Small intestine (tissue), 7 donors: ENCODE measurements at regions not wholly inside any gene's neighbourhood (a gene's known extent, or its start where the extent isn't known, plus 50 kb on each side); places are given as distances from the start of the nearest gene placed in this dataset.

ENCODE experiments used
- DNase-seq, 2 donors: peaks; one replicate each; pipeline versions ENCODE4 v3.0.0 to v3.0.0-alpha.2; 2013
- FAIRE-seq: peaks from 2 replicates; lab custom pipeline; 2012; peaks lifted over from hg19 to GRCh38; lab: Jason Lieb, UNC
- H3K27ac ChIP-seq, 3 donors: one replicate each; pipeline ENCODE4 v1.5.1; 2013; ENCODE audit warnings: low read length in 2 of 3, mild to moderate bottlenecking in 2 of 3, control low read depth in 1 of 3, inconsistent platforms in 1 of 3, low read depth in 1 of 3, moderate library complexity in 1 of 3
- H3K27me3 ChIP-seq, 3 donors: one replicate each; pipeline ENCODE4 v1.6.1; 2013; ENCODE audit warnings: low read length in 3 of 3, inconsistent platforms in 1 of 3; ENCODE audit not compliant: control insufficient read depth in 3 of 3, insufficient read depth in 3 of 3
- H3K36me3 ChIP-seq, 3 donors: one replicate each; pipeline ENCODE4 v1.6.1; 2013; ENCODE audit warnings: low read length in 3 of 3, inconsistent platforms in 1 of 3, low read depth in 1 of 3, mild to moderate bottlenecking in 1 of 3, moderate library complexity in 1 of 3; ENCODE audit not compliant: control insufficient read depth in 3 of 3, insufficient read depth in 2 of 3
- H3K4me1 ChIP-seq, 3 donors: one replicate each; pipeline ENCODE4 v1.6.1; 2013; ENCODE audit warnings: low read length in 2 of 3, inconsistent platforms in 1 of 3, low read depth in 1 of 3, mild to moderate bottlenecking in 1 of 3, moderate library complexity in 1 of 3; ENCODE audit not compliant: control insufficient read depth in 3 of 3, insufficient read depth in 2 of 3
- H3K4me3 ChIP-seq, 3 donors: one replicate each; pipeline ENCODE4 v1.5.1; 2013; ENCODE audit warnings: low read length in 3 of 3, control low read depth in 1 of 3, inconsistent platforms in 1 of 3, low read depth in 1 of 3, mild to moderate bottlenecking in 1 of 3, moderate library complexity in 1 of 3
- H3K9me3 ChIP-seq, 2 donors: one replicate each; pipeline ENCODE4 v1.6.1; 2013; ENCODE audit warnings: low read depth in 1 of 2, low read length in 1 of 2; ENCODE audit not compliant: control insufficient read depth in 2 of 2, insufficient read depth in 1 of 2
- WGBS, 3 donors: extraction: QIAGEN DNeasy Blood & Tissue Kit; methylation state at CpG; one replicate each; pipeline ENCODE4 v1.1.7; 2013; 5-methylcytosine and 5-hydroxymethylcytosine counted together
- donor health status: healthy with polysubstance abuse.
- donor health status: control.
- donor health status: control.
- donor health status: Bipolar disorder and iron deficiency.
- donor health status: healthy.

- no peaks in the 10 kb centered on the region for H3K9me3 ChIP-seq
- WGBS, 3 donors, result 57 to 76% (median 65%) methylated on average over 1 of the region's 1 CpG
- H3K36me3 ChIP-seq, result no peaks in the 10 kb centered on the region
- no peak overlapping the region for H3K27ac ChIP-seq
- H3K27me3 ChIP-seq, result no peaks in the 10 kb centered on the region
- H3K4me3 ChIP-seq, result no peak overlapping the region
- no peaks in the 10 kb centered on the region for H3K4me1 ChIP-seq
- DNase-seq (no peak), FAIRE-seq (no peak)
Measured at GRCh38 chr2:83654091-83654611, 804.9 kb downstream of the SUCLG1 start.

- Histone ChIP-seq H3K27ac (no peak overlapping the region), H3K9me3 (no peaks in the 10 kb centered on the region), H3K4me1 (no peaks in the 10 kb centered on the region), H3K4me3 (no peak overlapping the region), H3K27me3 (no peaks in the 10 kb centered on the region), H3K36me3 (no peaks in the 10 kb centered on the region)
- DNase-seq (no peak), FAIRE-seq (no peak)
- 56 to 70% (median 69%) methylated on average over 1 of the region's 1 CpG for WGBS, 3 donors
Measured at GRCh38 chr2:83650898-83651297, 808.2 kb downstream of the SUCLG1 start.

GRCh38 chr2:83650161-83650560 is 808.9 kb downstream of the SUCLG1 start:
- H3K27me3 ChIP-seq, result no peaks in the 10 kb centered on the region
- FAIRE-seq, result no peak
- H3K36me3 ChIP-seq, result no peaks in the 10 kb centered on the region
- no peak overlapping the region for H3K4me3 ChIP-seq
- no peak for DNase-seq
- 54 to 57% (median 54%) methylated on average over 2 of the region's 2 CpGs for WGBS, 3 donors
- no peaks in the 10 kb centered on the region for H3K9me3 ChIP-seq
- no peaks in the 10 kb centered on the region for H3K4me1 ChIP-seq
- no peak overlapping the region for H3K27ac ChIP-seq

GRCh38 chr2:83640506-83640905 is 818.6 kb downstream of the SUCLG1 start:
- no peaks in the 10 kb centered on the region for H3K4me1 ChIP-seq
- no peaks in the 10 kb centered on the region for H3K9me3 ChIP-seq
- no peaks in the 10 kb centered on the region for H3K27me3 ChIP-seq
- no peaks in the 10 kb centered on the region for H3K36me3 ChIP-seq
- FAIRE-seq (no peak), DNase-seq (no peak)
- no peak overlapping the region for H3K27ac ChIP-seq
- no peak overlapping the region for H3K4me3 ChIP-seq

- H3K9me3 ChIP-seq, result no peaks in the 10 kb centered on the region
- no peak for FAIRE-seq
- no peak overlapping the region for H3K27ac ChIP-seq
- H3K27me3 ChIP-seq, result no peaks in the 10 kb centered on the region
- WGBS, 3 donors, result 48 to 58% (median 54%) methylated on average over 2 of the region's 2 CpGs
- DNase-seq, result no peak
- H3K4me1 ChIP-seq, result no peaks in the 10 kb centered on the region
- no peak overlapping the region for H3K4me3 ChIP-seq
- H3K36me3 ChIP-seq, result no peaks in the 10 kb centered on the region
Measured at GRCh38 chr2:83633423-83633822, 825.7 kb downstream of the SUCLG1 start.

- no peaks in the 10 kb centered on the region for H3K9me3 ChIP-seq
- DNase-seq (no peak), FAIRE-seq (no peak)
- H3K27me3 ChIP-seq, result no peaks in the 10 kb centered on the region
- no peaks in the 10 kb centered on the region for H3K4me1 ChIP-seq
- 73 to 74% (median 74%) methylated on average over 2 of the region's 2 CpGs for WGBS, 3 donors
- H3K36me3 ChIP-seq, result no peaks in the 10 kb centered on the region
- H3K27ac ChIP-seq, result no peak overlapping the region
- H3K4me3 ChIP-seq, result no peak overlapping the region
Measured at GRCh38 chr2:83630351-83630750, 828.7 kb downstream of the SUCLG1 start.

- H3K27ac ChIP-seq, result no peak overlapping the region
- no peak overlapping the region for H3K4me3 ChIP-seq
- H3K9me3 ChIP-seq, result peaks cover 0 to 7% of the 10 kb centered on the region in 2 donors
- FAIRE-seq (no peak), DNase-seq (no peak)
- H3K4me1 ChIP-seq, result no peaks in the 10 kb centered on the region
- 81 to 92% (median 85%) methylated on average over 4 of the region's 4 CpGs for WGBS, 3 donors
- H3K36me3 ChIP-seq, result no peaks in the 10 kb centered on the region
- no peaks in the 10 kb centered on the region for H3K27me3 ChIP-seq
Measured at GRCh38 chr2:83615511-83615910, 843.6 kb downstream of the SUCLG1 start.

GRCh38 chr2:83613178-83613577 is 845.9 kb downstream of the SUCLG1 start:
- no peaks in the 10 kb centered on the region for H3K36me3 ChIP-seq
- H3K9me3 ChIP-seq, result no peaks in the 10 kb centered on the region
- H3K4me3 ChIP-seq, result no peak overlapping the region
- no peak for FAIRE-seq
- H3K4me1 ChIP-seq, result no peaks in the 10 kb centered on the region
- 77 to 91% (median 88%) methylated on average over 1 of the region's 1 CpG for WGBS, 3 donors
- no peaks in the 10 kb centered on the region for H3K27me3 ChIP-seq
- DNase-seq, result no peak
- H3K27ac ChIP-seq, result no peak overlapping the region

GRCh38 chr2:83602753-83603152 is 856.3 kb downstream of the SUCLG1 start:
- Histone ChIP-seq H3K4me1 (no peaks in the 10 kb centered on the region), H3K4me3 (no peak overlapping the region), H3K9me3 (no peaks in the 10 kb centered on the region), H3K27ac (no peak overlapping the region), H3K36me3 (no peaks in the 10 kb centered on the region), H3K27me3 (no peaks in the 10 kb centered on the region)
- FAIRE-seq, result no peak
- 80 to 89% (median 81%) methylated on average over 6 of the region's 6 CpGs for WGBS, 3 donors
- no peak for DNase-seq
